ENCODE measurements at regions not wholly inside any gene's neighbourhood (a gene's known extent, or its start where the extent isn't known, plus 50 kb on each side); places are given as distances from the start of the nearest gene placed in this dataset.

GRCh38 chr10:113441220-113441619, 111.6 kb upstream of the HABP2 start:
- Histone ChIP-seq H3K27me3 (no peaks in the 10 kb centered on the region), H3K9me3 (no peaks in the 10 kb centered on the region), H3K4me3 (no peak overlapping the region), H3K4me1 (no peaks in the 10 kb centered on the region), H3K27ac (no peak overlapping the region), H3K36me3 (no peaks in the 10 kb centered on the region)
- DNase-seq (ENCODE audit: low spot score in 2 of 2): no peak
- TF ChIP-seq EP300 (IDR thresholded peaks at IDR 0.05) (no peak), POLR2A (IDR thresholded peaks at IDR 0.05) (no peak), CTCF (IDR thresholded peaks at IDR 0.05) (peak in 1 of 5 experiments; percentile 9)
- WGBS, 2 donors: 86 to 93% methylated on average over 6 of the region's 6 CpGs

- no peaks in the 10 kb centered on the region for H3K4me1 ChIP-seq
- 92 to 95% methylated on average over 4 of the region's 4 CpGs for WGBS, 2 donors
- no peaks in the 10 kb centered on the region for H3K9me3 ChIP-seq
- no peak overlapping the region for H3K27ac ChIP-seq
- H3K27me3 ChIP-seq: no peaks in the 10 kb centered on the region
- H3K36me3 ChIP-seq: no peaks in the 10 kb centered on the region
- TF ChIP-seq POLR2A (IDR thresholded peaks at IDR 0.05) (no peak), EP300 (IDR thresholded peaks at IDR 0.05) (no peak), CTCF (IDR thresholded peaks at IDR 0.05) (no peak)
- H3K4me3 ChIP-seq: no peak overlapping the region
- no peak for DNase-seq (ENCODE audit: low spot score in 2 of 2)
Measured at GRCh38 chr10:113441686-113442270, 111.1 kb upstream of the HABP2 start.

- no peaks in the 10 kb centered on the region for H3K4me1 ChIP-seq
- H3K9me3 ChIP-seq: no peaks in the 10 kb centered on the region
- no peak overlapping the region for H3K4me3 ChIP-seq
- TF ChIP-seq EP300 (IDR thresholded peaks at IDR 0.05) (no peak), POLR2A (IDR thresholded peaks at IDR 0.05) (no peak), CTCF (IDR thresholded peaks at IDR 0.05) (no peak)
- 74 to 75% methylated on average over 2 of the region's 2 CpGs for WGBS, 2 donors
- H3K36me3 ChIP-seq: no peaks in the 10 kb centered on the region
- H3K27ac ChIP-seq: no peak overlapping the region
- H3K27me3 ChIP-seq: no peaks in the 10 kb centered on the region
- DNase-seq (ENCODE audit: low spot score in 2 of 2): no peak
Measured at GRCh38 chr10:113442336-113442735, 110.5 kb upstream of the HABP2 start.

GRCh38 chr10:113443141-113443925, 109.5 kb upstream of the HABP2 start:
- 72 to 75% methylated on average over 3 of the region's 3 CpGs for WGBS, 2 donors
- TF ChIP-seq EP300 (IDR thresholded peaks at IDR 0.05) (no peak), CTCF (IDR thresholded peaks at IDR 0.05) (no peak), POLR2A (IDR thresholded peaks at IDR 0.05) (no peak)
- H3K4me3 ChIP-seq: no peak overlapping the region

GRCh38 chr10:113444766-113445365, 108.0 kb upstream of the HABP2 start:
- Histone ChIP-seq H3K4me1 (no peaks in the 10 kb centered on the region), H3K27me3 (peaks cover 0 to 8% of the 10 kb centered on the region in 2 donors), H3K36me3 (no peaks in the 10 kb centered on the region), H3K27ac (no peak overlapping the region), H3K9me3 (no peaks in the 10 kb centered on the region), H3K4me3 (no peak overlapping the region)
- TF ChIP-seq EP300 (IDR thresholded peaks at IDR 0.05): no peak
- no peak for TF ChIP-seq POLR2A (IDR thresholded peaks at IDR 0.05)
- no peak for TF ChIP-seq CTCF (IDR thresholded peaks at IDR 0.05)
- WGBS, 2 donors: 82 to 89% methylated on average over 3 of the region's 3 CpGs
- DNase-seq (ENCODE audit: low spot score in 2 of 2): no peak

More at GRCh38 chr10:113443141-113443925, 109.5 kb upstream of the HABP2 start:
- Histone ChIP-seq H3K9me3 (no peaks in the 10 kb centered on the region), H3K27me3 (no peaks in the 10 kb centered on the region), H3K36me3 (no peaks in the 10 kb centered on the region), H3K27ac (no peak overlapping the region), H3K4me1 (no peaks in the 10 kb centered on the region)
- no peak for DNase-seq (ENCODE audit: low spot score in 2 of 2)

All from tibial nerve (tissue), 4 donors.